Thoracic aorta (tissue), 2 donors: ENCODE measurements at regions not wholly inside any gene's neighbourhood (a gene's known extent, or its start where the extent isn't known, plus 50 kb on each side); places are given as distances from the start of the nearest gene placed in this dataset.

Experiments used
- ATAC-seq: fragments of 150-250 bp; one replicate; pipeline ENCODE4 v1.8.0; 2017; ENCODE audit warnings: low read depth; ENCODE audit not compliant: insufficient number of reproducible peaks, low FRiP score
- DNase-seq: peaks from one replicate; pipeline ENCODE4 v3.0.0-alpha.2; 2020; ENCODE audit warnings: low spot score
- H3K27ac ChIP-seq, 2 donors: fragments of 200-600 bp; sonication (generic); 1 replicate in 1 of 2; 2 replicates in 1 of 2; pipeline ENCODE4 v1.5.1; 2016; ENCODE audit warnings: mild to moderate bottlenecking in 2 of 2, moderate library complexity in 2 of 2
- H3K27me3 ChIP-seq: fragments of 200-600 bp; sonication (generic); replicated peaks from 2 replicates; pipeline ENCODE4 v1.6.0; 2016; ENCODE audit warnings: mild to moderate bottlenecking; ENCODE audit not compliant: insufficient read depth
- H3K36me3 ChIP-seq: fragments of 200-600 bp; sonication (generic); one replicate; pipeline ENCODE4 v1.5.1; 2016
- H3K4me1 ChIP-seq, 2 donors: fragments of 200-600 bp; sonication (generic); 1 replicate in 1 of 2; 2 replicates in 1 of 2; pipeline versions ENCODE4 v1.5.1 to v1.6.0; 2016; ENCODE audit warnings: low read depth in 2 of 2, mild to moderate bottlenecking in 1 of 2; ENCODE audit not compliant: control insufficient read depth in 1 of 2
- H3K4me3 ChIP-seq: fragments of 200-600 bp; sonication (generic); 2 replicates; pipeline ENCODE4 v1.5.1; 2016; ENCODE audit warnings: mild to moderate bottlenecking
- H3K9me3 ChIP-seq: fragments of 200-600 bp; sonication (generic); 2 replicates; pipeline ENCODE4 v1.5.1; 2016
- TF ChIP-seq, protein P1 (sequence below): fragments of 200-600 bp; sonication (generic); IDR thresholded peaks from one replicate; pipeline ENCODE4 v1.5.1; 2019; ENCODE audit warnings: antibody characterized with exemption

- no peak for ATAC-seq
- H3K27me3 ChIP-seq = no peaks in the 10 kb centered on the region
- no peaks in the 10 kb centered on the region for H3K36me3 ChIP-seq
- TF ChIP-seq, protein P1, sequence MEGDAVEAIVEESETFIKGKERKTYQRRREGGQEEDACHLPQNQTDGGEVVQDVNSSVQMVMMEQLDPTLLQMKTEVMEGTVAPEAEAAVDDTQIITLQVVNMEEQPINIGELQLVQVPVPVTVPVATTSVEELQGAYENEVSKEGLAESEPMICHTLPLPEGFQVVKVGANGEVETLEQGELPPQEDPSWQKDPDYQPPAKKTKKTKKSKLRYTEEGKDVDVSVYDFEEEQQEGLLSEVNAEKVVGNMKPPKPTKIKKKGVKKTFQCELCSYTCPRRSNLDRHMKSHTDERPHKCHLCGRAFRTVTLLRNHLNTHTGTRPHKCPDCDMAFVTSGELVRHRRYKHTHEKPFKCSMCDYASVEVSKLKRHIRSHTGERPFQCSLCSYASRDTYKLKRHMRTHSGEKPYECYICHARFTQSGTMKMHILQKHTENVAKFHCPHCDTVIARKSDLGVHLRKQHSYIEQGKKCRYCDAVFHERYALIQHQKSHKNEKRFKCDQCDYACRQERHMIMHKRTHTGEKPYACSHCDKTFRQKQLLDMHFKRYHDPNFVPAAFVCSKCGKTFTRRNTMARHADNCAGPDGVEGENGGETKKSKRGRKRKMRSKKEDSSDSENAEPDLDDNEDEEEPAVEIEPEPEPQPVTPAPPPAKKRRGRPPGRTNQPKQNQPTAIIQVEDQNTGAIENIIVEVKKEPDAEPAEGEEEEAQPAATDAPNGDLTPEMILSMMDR = no peak
- no peaks in the 10 kb centered on the region for H3K9me3 ChIP-seq
- no peak overlapping the region for H3K27ac ChIP-seq
- no peak for DNase-seq
- H3K4me1 ChIP-seq = no peaks in the 10 kb centered on the region
- no peak overlapping the region for H3K4me3 ChIP-seq
Measured at GRCh38 chr14:83314764-83315163, 1781.1 kb upstream of the SEL1L start.

DNA sequence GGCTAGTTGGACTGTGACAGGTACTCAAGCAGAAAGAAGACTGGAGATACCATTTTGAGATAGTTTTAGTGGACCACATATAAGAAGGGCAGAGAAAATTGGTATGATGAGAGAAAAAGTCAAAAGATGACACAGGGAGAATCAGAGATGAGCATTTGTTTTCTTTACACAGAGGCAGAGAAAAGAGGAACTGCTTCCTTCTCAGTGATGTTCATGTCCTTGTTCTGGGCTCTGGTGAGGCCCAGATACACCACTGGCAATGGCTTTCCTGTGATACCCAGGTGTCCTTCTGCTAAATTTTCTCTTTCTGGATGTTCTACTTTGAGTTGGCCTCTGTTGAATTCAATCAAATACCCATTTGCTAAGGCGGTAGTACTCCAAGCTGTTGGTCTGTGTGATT is 1782.7 kb upstream of the SEL1L start:
- DNase-seq = no peak
- Histone ChIP-seq H3K36me3 (no peaks in the 10 kb centered on the region), H3K4me3 (no peak overlapping the region), H3K27ac (no peak overlapping the region), H3K9me3 (no peaks in the 10 kb centered on the region), H3K4me1 (no peaks in the 10 kb centered on the region), H3K27me3 (no peaks in the 10 kb centered on the region)
- ATAC-seq = no peak
- TF ChIP-seq, protein P1 = no peak

DNA sequence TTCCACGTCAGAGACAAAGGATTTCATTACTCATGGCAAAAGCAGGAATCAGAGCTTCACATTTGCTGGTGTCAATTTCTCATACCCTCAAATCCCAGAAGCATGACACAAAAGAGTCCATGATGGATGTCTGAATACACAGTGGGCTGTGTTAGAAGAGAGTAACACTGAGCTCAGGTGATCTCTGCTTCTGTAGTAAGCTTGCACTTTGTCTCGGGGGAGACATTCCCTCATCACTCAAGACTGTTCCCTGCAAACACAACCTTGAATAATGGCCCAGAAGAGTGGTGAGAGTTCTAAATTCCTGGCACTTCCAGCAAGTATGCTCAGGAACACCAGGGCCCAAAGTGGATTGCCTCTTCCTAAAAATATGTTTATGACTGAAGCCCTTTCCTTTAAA is 1787.2 kb upstream of the SEL1L start:
- TF ChIP-seq, protein P1 = no peak
- Histone ChIP-seq H3K9me3 (no peaks in the 10 kb centered on the region), H3K4me1 (no peaks in the 10 kb centered on the region), H3K27me3 (no peaks in the 10 kb centered on the region), H3K4me3 (no peak overlapping the region), H3K27ac (no peak overlapping the region), H3K36me3 (no peaks in the 10 kb centered on the region)
- DNase-seq (no peak), ATAC-seq (no peak)

DNA sequence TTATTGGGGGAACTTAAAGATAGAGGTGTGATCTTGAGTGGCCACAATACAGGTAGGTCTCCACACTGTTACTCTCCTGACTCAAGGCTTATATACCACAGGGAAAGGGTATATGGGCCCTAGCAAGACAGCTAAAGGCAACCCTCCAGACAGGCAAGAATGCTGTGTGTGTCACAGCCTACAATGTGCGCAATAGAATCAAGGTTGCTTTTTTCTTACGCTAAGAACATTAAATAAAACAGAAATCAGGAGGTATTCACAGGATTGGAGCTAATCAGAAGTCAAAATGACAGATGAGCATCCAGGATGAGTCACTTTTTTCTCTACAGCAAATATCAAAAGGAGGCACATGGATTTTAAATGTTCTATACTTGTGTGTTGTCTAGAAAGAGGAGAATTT is 1797.9 kb upstream of the SEL1L start:
- DNase-seq (no peak), ATAC-seq (no peak)
- no peaks in the 10 kb centered on the region for H3K36me3 ChIP-seq
- no peak overlapping the region for H3K27ac ChIP-seq
- no peaks in the 10 kb centered on the region for H3K9me3 ChIP-seq
- H3K27me3 ChIP-seq = no peaks in the 10 kb centered on the region
- no peaks in the 10 kb centered on the region for H3K4me1 ChIP-seq
- no peak overlapping the region for H3K4me3 ChIP-seq
- TF ChIP-seq, protein P1 = no peak

DNA sequence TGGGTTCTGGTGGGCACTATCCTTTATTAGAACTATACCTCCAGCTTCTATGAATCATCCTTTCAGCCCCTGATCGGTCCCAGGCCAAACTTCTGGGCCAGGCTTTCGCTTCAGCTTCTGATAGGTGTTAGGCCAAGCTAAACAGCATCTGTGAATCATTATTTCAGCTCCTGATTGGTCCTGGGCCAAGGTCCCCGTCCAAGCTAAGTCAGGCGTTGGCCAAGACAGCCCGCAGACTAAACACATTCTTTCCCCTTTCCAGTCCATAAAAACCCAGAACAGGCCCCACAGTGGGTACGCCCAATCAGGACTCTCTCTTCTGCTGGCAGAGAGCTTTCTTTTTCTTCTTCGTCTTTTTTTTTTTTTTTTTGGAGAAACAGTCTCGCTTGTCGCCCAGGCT is 1808.9 kb upstream of the SEL1L start:
- no peaks in the 10 kb centered on the region for H3K4me1 ChIP-seq
- no peaks in the 10 kb centered on the region for H3K27me3 ChIP-seq
- TF ChIP-seq, protein P1 = no peak
- no peak overlapping the region for H3K27ac ChIP-seq
- DNase-seq (peak; percentile 27), ATAC-seq (peak; percentile 50)
- no peaks in the 10 kb centered on the region for H3K36me3 ChIP-seq
- peak overlapping the region; percentile 19 for H3K4me3 ChIP-seq
- no peaks in the 10 kb centered on the region for H3K9me3 ChIP-seq
